ENCODE measurements at regions not wholly inside any gene's neighbourhood (a gene's known extent, or its start where the extent isn't known, plus 50 kb on each side); places are given as distances from the start of the nearest gene placed in this dataset.

DNA sequence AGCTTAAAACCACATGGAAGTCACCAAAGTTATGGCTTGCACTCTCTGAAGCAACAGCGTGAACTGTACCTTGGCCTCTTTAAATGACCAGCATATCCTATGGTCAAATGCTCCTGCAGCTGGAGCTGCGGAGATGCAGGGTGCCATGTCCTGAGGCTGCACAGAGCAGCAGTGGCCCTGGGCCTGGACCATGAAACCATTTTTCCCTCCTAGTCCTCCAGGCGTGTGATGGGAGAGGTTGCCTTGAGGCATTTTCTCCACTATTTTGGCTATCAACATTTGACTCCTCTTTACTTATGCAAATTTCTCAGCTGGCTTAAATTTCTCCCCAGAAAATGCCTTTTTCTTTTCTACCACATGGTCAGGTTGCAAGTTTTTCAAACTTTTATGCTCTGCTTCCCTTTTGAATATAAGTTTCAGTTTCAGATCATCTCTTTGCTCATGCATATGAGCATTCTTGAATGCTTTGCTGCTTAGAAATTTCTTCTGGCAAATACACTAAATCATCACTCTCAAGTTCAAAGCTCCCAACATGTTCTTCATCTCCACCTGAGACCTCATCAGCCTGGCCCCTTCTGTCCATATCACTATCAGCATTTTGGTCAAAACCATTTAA, 82.9 kb upstream of the TMEFF2 start:
- TF ChIP-seq, protein P1, sequence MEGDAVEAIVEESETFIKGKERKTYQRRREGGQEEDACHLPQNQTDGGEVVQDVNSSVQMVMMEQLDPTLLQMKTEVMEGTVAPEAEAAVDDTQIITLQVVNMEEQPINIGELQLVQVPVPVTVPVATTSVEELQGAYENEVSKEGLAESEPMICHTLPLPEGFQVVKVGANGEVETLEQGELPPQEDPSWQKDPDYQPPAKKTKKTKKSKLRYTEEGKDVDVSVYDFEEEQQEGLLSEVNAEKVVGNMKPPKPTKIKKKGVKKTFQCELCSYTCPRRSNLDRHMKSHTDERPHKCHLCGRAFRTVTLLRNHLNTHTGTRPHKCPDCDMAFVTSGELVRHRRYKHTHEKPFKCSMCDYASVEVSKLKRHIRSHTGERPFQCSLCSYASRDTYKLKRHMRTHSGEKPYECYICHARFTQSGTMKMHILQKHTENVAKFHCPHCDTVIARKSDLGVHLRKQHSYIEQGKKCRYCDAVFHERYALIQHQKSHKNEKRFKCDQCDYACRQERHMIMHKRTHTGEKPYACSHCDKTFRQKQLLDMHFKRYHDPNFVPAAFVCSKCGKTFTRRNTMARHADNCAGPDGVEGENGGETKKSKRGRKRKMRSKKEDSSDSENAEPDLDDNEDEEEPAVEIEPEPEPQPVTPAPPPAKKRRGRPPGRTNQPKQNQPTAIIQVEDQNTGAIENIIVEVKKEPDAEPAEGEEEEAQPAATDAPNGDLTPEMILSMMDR (IDR thresholded peaks at IDR 0.05) = no peak
- Mint-ChIP-seq H3K27ac (peak overlapping the region in 1 of 7 donors; percentile 45), H3K4me3 (no peak overlapping the region), H3K36me3 (no peaks in the 10 kb centered on the region), H3K9me3 (peaks cover 0 to 7% (median 2%) of the 10 kb centered on the region in 7 donors), H3K4me1 (peaks cover 13% of the 10 kb centered on the region), H3K27me3 (ENCODE audit: low read depth in 3 of 3) (no peaks in the 10 kb centered on the region)
- Histone ChIP-seq H4K20me1 (ENCODE audit: insufficient read depth, low read length) (no peaks in the 10 kb centered on the region), H3K27me3 (ENCODE audit: control insufficient read depth in 2 of 2, insufficient read depth in 2 of 2, low read length in 2 of 2) (no peaks in the 10 kb centered on the region), H3K9me3 (replicated peaks in 1 of 2; ENCODE audit: control insufficient read depth in 1 of 2, insufficient read depth in 1 of 2, low read length in 2 of 2) (no peaks in the 10 kb centered on the region), H2AFZ (ENCODE audit: insufficient read depth, low read depth, low read length, poor library complexity, severe bottlenecking) (no peak overlapping the region), H3K36me3 (replicated peaks in 1 of 2; ENCODE audit: control insufficient read depth in 1 of 2, insufficient read depth in 2 of 2, low read length in 2 of 2) (no peaks in the 10 kb centered on the region), H3K4me2 (replicated peaks; ENCODE audit: extremely low read depth, low read length, poor library complexity, severe bottlenecking) (no peak overlapping the region), H3K79me2 (ENCODE audit: insufficient read depth, low read length) (no peaks in the 10 kb centered on the region), H3K9ac (ENCODE audit: insufficient read depth, low read length, poor library complexity, severe bottlenecking) (no peak overlapping the region), H3K27ac (ENCODE audit: low read depth in 1 of 2, low read length in 2 of 2) (no peak overlapping the region), H3K4me3 (replicated peaks in 1 of 3; ENCODE audit: low read depth in 2 of 3, low read length in 3 of 3) (no peak overlapping the region), H3K4me1 (ENCODE audit: control insufficient read depth in 1 of 2, insufficient read depth in 2 of 2, low read length in 2 of 2) (no peaks in the 10 kb centered on the region)
- intact Hi-C loops (cut with micrococcal nuclease) = no loop called here
- DNase-seq = no peak
- WGBS (ENCODE audit: insufficient coverage) = 100% methylated on average over 2 of the region's 3 CpGs

DNA sequence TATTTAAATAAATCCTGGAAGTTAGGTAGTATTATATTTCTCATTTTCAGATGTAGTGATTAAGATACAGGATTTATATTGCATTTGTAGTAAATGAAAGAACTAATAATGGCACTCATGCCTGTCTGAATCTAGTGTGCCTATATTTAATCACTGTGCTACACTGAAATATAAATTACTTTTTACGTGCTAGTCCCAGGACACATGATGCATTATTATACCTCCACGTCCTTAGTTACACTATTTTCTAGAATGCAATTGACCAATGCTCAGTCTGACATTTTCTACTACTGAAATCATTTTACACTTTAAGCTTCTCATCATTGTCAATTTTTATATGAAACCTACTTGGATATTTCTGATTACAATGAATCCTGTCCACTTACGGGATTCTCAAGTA, 80.9 kb upstream of the TMEFF2 start:
- H3K4me3 Mint-ChIP-seq = no peak overlapping the region
- no peaks in the 10 kb centered on the region for H3K36me3 Mint-ChIP-seq
- no peaks in the 10 kb centered on the region for H3K27me3 Mint-ChIP-seq (ENCODE audit: low read depth in 3 of 3)
- no peak overlapping the region for H3K27ac Mint-ChIP-seq
- Histone ChIP-seq H3K27me3 (ENCODE audit: control insufficient read depth in 2 of 2, insufficient read depth in 2 of 2, low read length in 2 of 2) (no peaks in the 10 kb centered on the region), H3K4me2 (replicated peaks; ENCODE audit: extremely low read depth, low read length, poor library complexity, severe bottlenecking) (no peak overlapping the region), H3K36me3 (replicated peaks in 1 of 2; ENCODE audit: control insufficient read depth in 1 of 2, insufficient read depth in 2 of 2, low read length in 2 of 2) (no peaks in the 10 kb centered on the region), H2AFZ (ENCODE audit: insufficient read depth, low read depth, low read length, poor library complexity, severe bottlenecking) (no peak overlapping the region), H3K4me3 (replicated peaks in 1 of 3; ENCODE audit: low read depth in 2 of 3, low read length in 3 of 3) (no peak overlapping the region), H3K27ac (ENCODE audit: low read depth in 1 of 2, low read length in 2 of 2) (no peak overlapping the region), H3K9me3 (replicated peaks in 1 of 2; ENCODE audit: control insufficient read depth in 1 of 2, insufficient read depth in 1 of 2, low read length in 2 of 2) (no peaks in the 10 kb centered on the region), H3K79me2 (ENCODE audit: insufficient read depth, low read length) (no peaks in the 10 kb centered on the region), H4K20me1 (ENCODE audit: insufficient read depth, low read length) (no peaks in the 10 kb centered on the region), H3K4me1 (ENCODE audit: control insufficient read depth in 1 of 2, insufficient read depth in 2 of 2, low read length in 2 of 2) (no peaks in the 10 kb centered on the region), H3K9ac (ENCODE audit: insufficient read depth, low read length, poor library complexity, severe bottlenecking) (no peak overlapping the region)
- TF ChIP-seq, protein P1 (IDR thresholded peaks at IDR 0.05) = no peak
- intact Hi-C loops (cut with micrococcal nuclease) = no loop called here
- no peak for DNase-seq
- H3K4me1 Mint-ChIP-seq = peaks cover 13% of the 10 kb centered on the region
- 93% methylated on average over 2 of the region's 3 CpGs for WGBS (ENCODE audit: insufficient coverage)
- peaks cover 0 to 8% (median 2%) of the 10 kb centered on the region in 7 donors for H3K9me3 Mint-ChIP-seq

Data from CD14-positive monocyte (primary cell).